Astrocyte (in vitro differentiated cells and primary cell): ENCODE measurements at regions not wholly inside any gene's neighbourhood (a gene's known extent, or its start where the extent isn't known, plus 50 kb on each side); places are given as distances from the start of the nearest gene placed in this dataset.

Experiments used
- DNase-seq: peaks from one replicate; pipeline ENCODE4 v3.0.0-alpha.2; 2010; ENCODE audit warnings: low read depth
- FAIRE-seq: peaks from 2 replicates; lab custom pipeline; 2011; peaks lifted over from hg19 to GRCh38; lab: Jason Lieb, UNC
- H2AFZ ChIP-seq: 2 replicates; pipeline ENCODE4 v1.6.0; 2012; ENCODE audit warnings: low read depth, low read length, inconsistent platforms
- H3K27ac ChIP-seq: 2 replicates; pipeline ENCODE4 v1.5.1; 2011; ENCODE audit warnings: low read depth, low read length, inconsistent platforms
- H3K27me3 ChIP-seq: 2 replicates; pipeline ENCODE4 v1.6.0; 2011; ENCODE audit warnings: low read length, inconsistent platforms; ENCODE audit not compliant: insufficient read depth
- H3K36me3 ChIP-seq: 2 replicates; pipeline ENCODE4 v1.5.1; 2011; ENCODE audit warnings: low read length, inconsistent platforms; ENCODE audit not compliant: insufficient read depth
- H3K4me1 ChIP-seq: 2 replicates; pipeline ENCODE4 v1.5.1; 2011; ENCODE audit warnings: low read length, inconsistent platforms; ENCODE audit not compliant: insufficient read depth
- H3K4me2 ChIP-seq: 2 replicates; pipeline ENCODE4 v1.6.0; 2012; ENCODE audit warnings: low read length, inconsistent platforms
- H3K4me3 ChIP-seq: 2 replicates; pipeline ENCODE4 v1.5.1; 2011; ENCODE audit warnings: low read depth, mild to moderate bottlenecking, low read length, inconsistent platforms; ENCODE audit not compliant: insufficient read depth
- H3K79me2 ChIP-seq: 2 replicates; pipeline ENCODE4 v1.6.0; 2012; ENCODE audit warnings: mild to moderate bottlenecking, low read length, inconsistent platforms; ENCODE audit not compliant: insufficient read depth
- H3K9ac ChIP-seq: 2 replicates; pipeline ENCODE4 v1.6.0; 2012; ENCODE audit warnings: mild to moderate bottlenecking, low read length, inconsistent platforms
- H3K9me3 ChIP-seq: 2 replicates; pipeline ENCODE4 v1.5.1; 2012; ENCODE audit warnings: low read depth, mild to moderate bottlenecking, low read length, inconsistent platforms; ENCODE audit not compliant: insufficient read depth
- H4K20me1 ChIP-seq: 2 replicates; pipeline ENCODE4 v1.6.0; 2012; ENCODE audit warnings: low read length, inconsistent platforms; ENCODE audit not compliant: insufficient read depth
- H3K27ac Mint-ChIP-seq: one replicate; pipeline ENCODE4 v1.8.0; 2021; ENCODE audit warnings: mild to moderate bottlenecking, mixed read lengths; ENCODE audit not compliant: unreplicated experiment
- H3K27me3 Mint-ChIP-seq: one replicate; pipeline ENCODE4 v1.8.0; 2021; ENCODE audit warnings: low read depth, mixed read lengths; ENCODE audit not compliant: unreplicated experiment
- H3K36me3 Mint-ChIP-seq: one replicate; pipeline ENCODE4 v1.8.0; 2021; ENCODE audit warnings: low read depth, mixed read lengths; ENCODE audit not compliant: unreplicated experiment
- H3K4me1 Mint-ChIP-seq: one replicate; pipeline ENCODE4 v1.8.0; 2021; ENCODE audit warnings: low read depth, mixed read lengths; ENCODE audit not compliant: unreplicated experiment
- H3K4me3 Mint-ChIP-seq: one replicate; pipeline ENCODE4 v1.8.0; 2021; ENCODE audit warnings: mild to moderate bottlenecking, moderate library complexity, mixed read lengths; ENCODE audit not compliant: unreplicated experiment
- H3K9me3 Mint-ChIP-seq: one replicate; pipeline ENCODE4 v1.8.0; 2021; ENCODE audit warnings: mild to moderate bottlenecking, mixed read lengths; ENCODE audit not compliant: unreplicated experiment
- CTCF ChIP-seq: IDR thresholded peaks from 2 replicates; pipeline ENCODE4 v1.5.1; 2011; ENCODE audit warnings: low read depth, mild to moderate bottlenecking, inconsistent platforms, low read length, moderate library complexity; ENCODE audit not compliant: insufficient read depth
- EZH2 ChIP-seq: IDR thresholded peaks from 2 replicates; pipeline ENCODE4 v1.6.1; 2012; ENCODE audit warnings: mild to moderate bottlenecking, low read length, inconsistent platforms; ENCODE audit not compliant: insufficient read depth

- no peak for TF ChIP-seq CTCF
- TF ChIP-seq EZH2, result no peak
- H3K79me2 ChIP-seq, result no peaks in the 10 kb centered on the region
Observed at GRCh38 chr2:59583173-59583765, 970.2 kb downstream of the BCL11A start.

GRCh38 chr2:59578349-59578748 lies 975.1 kb downstream of the BCL11A start:
- H3K27me3 Mint-ChIP-seq, result peaks cover 3% of the 10 kb centered on the region
- Histone ChIP-seq H3K27me3 (no peaks in the 10 kb centered on the region), H3K9me3 (no peaks in the 10 kb centered on the region), H3K36me3 (no peaks in the 10 kb centered on the region), H4K20me1 (no peaks in the 10 kb centered on the region), H2AFZ (no peak overlapping the region), H3K4me3 (no peak overlapping the region), H3K4me2 (no peak overlapping the region), H3K27ac (no peak overlapping the region), H3K4me1 (no peaks in the 10 kb centered on the region), H3K79me2 (no peaks in the 10 kb centered on the region), H3K9ac (no peak overlapping the region)
- H3K9me3 Mint-ChIP-seq, result no peaks in the 10 kb centered on the region
- no peaks in the 10 kb centered on the region for H3K4me1 Mint-ChIP-seq
- no peak for DNase-seq
- H3K36me3 Mint-ChIP-seq, result no peaks in the 10 kb centered on the region
- TF ChIP-seq CTCF (no peak), EZH2 (no peak)
- FAIRE-seq, result no peak
- no peak overlapping the region for H3K27ac Mint-ChIP-seq
- H3K4me3 Mint-ChIP-seq, result no peak overlapping the region

More at GRCh38 chr2:59583173-59583765, 970.2 kb downstream of the BCL11A start:
- H3K36me3 Mint-ChIP-seq, result no peaks in the 10 kb centered on the region
- H3K4me3 Mint-ChIP-seq, result no peak overlapping the region
- H3K4me3 ChIP-seq, result no peak overlapping the region
- no peak overlapping the region for H2AFZ ChIP-seq
- H3K27ac ChIP-seq, result no peak overlapping the region
- no peaks in the 10 kb centered on the region for H3K36me3 ChIP-seq
- no peak overlapping the region for H3K9ac ChIP-seq
- H3K27me3 ChIP-seq, result no peaks in the 10 kb centered on the region
- DNase-seq, result no peak
- H3K9me3 Mint-ChIP-seq, result no peaks in the 10 kb centered on the region
- no peak for FAIRE-seq
- H4K20me1 ChIP-seq, result no peaks in the 10 kb centered on the region
- H3K4me2 ChIP-seq, result no peak overlapping the region
- H3K27me3 Mint-ChIP-seq, result peaks cover under 1% of the 10 kb centered on the region
- no peak overlapping the region for H3K27ac Mint-ChIP-seq
- no peaks in the 10 kb centered on the region for H3K4me1 ChIP-seq
- no peaks in the 10 kb centered on the region for H3K9me3 ChIP-seq
- no peaks in the 10 kb centered on the region for H3K4me1 Mint-ChIP-seq

- Histone ChIP-seq H3K4me3 (no peak overlapping the region), H4K20me1 (no peaks in the 10 kb centered on the region), H3K27ac (no peak overlapping the region), H3K36me3 (no peaks in the 10 kb centered on the region), H3K79me2 (no peaks in the 10 kb centered on the region), H3K9me3 (no peaks in the 10 kb centered on the region), H3K27me3 (no peaks in the 10 kb centered on the region), H3K4me2 (no peak overlapping the region), H3K9ac (no peak overlapping the region), H3K4me1 (no peaks in the 10 kb centered on the region), H2AFZ (no peak overlapping the region)
- Mint-ChIP-seq H3K4me3 (no peak overlapping the region), H3K4me1 (no peaks in the 10 kb centered on the region), H3K27me3 (peaks cover 3% of the 10 kb centered on the region), H3K9me3 (peaks cover 2% of the 10 kb centered on the region), H3K36me3 (no peaks in the 10 kb centered on the region), H3K27ac (no peak overlapping the region)
- no peak for FAIRE-seq
- DNase-seq, result no peak
- TF ChIP-seq CTCF (no peak), EZH2 (no peak)
Observed at GRCh38 chr2:59575191-59575590, 978.3 kb downstream of the BCL11A start.
